B cell (primary cell): ENCODE measurements at regions not wholly inside any gene's neighbourhood (a gene's known extent, or its start where the extent isn't known, plus 50 kb on each side); places are given as distances from the start of the nearest gene placed in this dataset.

Experiments used
- EZH2 ChIP-seq: IDR thresholded peaks from 2 replicates; pipeline ENCODE4 v1.6.1; 2012; ENCODE audit warnings: borderline replicate concordance, low read depth, mild to moderate bottlenecking, moderate library complexity, low read length; ENCODE audit not compliant: insufficient read depth, poor library complexity, severe bottlenecking
- TF ChIP-seq, protein P1 (sequence below): fragments of 200-600 bp; IDR thresholded peaks from one replicate; pipeline ENCODE4 v1.8.0; 2022; ENCODE audit warnings: antibody characterized with exemption, mild to moderate bottlenecking

DNA sequence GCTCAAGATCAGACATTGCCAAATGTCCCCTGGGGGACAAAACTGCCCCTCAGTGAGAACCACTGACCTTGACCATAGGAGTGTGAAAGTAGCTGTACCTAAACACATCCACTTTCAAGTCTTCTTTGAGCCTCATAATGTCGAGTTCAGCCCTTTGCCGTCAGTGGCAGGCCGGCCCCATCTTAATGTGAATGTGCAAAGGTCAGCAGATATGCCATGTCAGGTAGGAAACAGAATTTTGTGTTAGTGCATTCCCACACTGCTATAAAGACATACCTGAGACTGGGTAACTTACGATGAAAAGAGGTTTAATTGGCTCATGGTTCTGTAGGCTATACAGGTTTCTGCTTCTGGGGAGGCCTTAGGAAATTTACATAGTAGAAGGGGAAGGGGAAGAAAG, 95.1 kb upstream of the PIRT start:
- TF ChIP-seq, protein P1, sequence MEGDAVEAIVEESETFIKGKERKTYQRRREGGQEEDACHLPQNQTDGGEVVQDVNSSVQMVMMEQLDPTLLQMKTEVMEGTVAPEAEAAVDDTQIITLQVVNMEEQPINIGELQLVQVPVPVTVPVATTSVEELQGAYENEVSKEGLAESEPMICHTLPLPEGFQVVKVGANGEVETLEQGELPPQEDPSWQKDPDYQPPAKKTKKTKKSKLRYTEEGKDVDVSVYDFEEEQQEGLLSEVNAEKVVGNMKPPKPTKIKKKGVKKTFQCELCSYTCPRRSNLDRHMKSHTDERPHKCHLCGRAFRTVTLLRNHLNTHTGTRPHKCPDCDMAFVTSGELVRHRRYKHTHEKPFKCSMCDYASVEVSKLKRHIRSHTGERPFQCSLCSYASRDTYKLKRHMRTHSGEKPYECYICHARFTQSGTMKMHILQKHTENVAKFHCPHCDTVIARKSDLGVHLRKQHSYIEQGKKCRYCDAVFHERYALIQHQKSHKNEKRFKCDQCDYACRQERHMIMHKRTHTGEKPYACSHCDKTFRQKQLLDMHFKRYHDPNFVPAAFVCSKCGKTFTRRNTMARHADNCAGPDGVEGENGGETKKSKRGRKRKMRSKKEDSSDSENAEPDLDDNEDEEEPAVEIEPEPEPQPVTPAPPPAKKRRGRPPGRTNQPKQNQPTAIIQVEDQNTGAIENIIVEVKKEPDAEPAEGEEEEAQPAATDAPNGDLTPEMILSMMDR, result no peak
- TF ChIP-seq EZH2, result no peak
